Lung (tissue), 11 donors: ENCODE measurements at regions not wholly inside any gene's neighbourhood (a gene's known extent, or its start where the extent isn't known, plus 50 kb on each side); places are given as distances from the start of the nearest gene placed in this dataset.

ENCODE experiments used
- ATAC-seq: fragments of 200-7000 bp; cut with Tn5 transposase; one replicate; pipeline ENCODE4 v1.9.1; 2020; ENCODE audit warnings: moderate number of reproducible peaks; ENCODE audit not compliant: insufficient read depth, low FRiP score
- DNase-seq, 3 donors: peaks; one replicate each; pipeline ENCODE4 v3.0.0-alpha.2; 2013 to 2017
- H3K27ac ChIP-seq, 2 donors: one replicate each; pipeline ENCODE4 v1.5.1; 2013; ENCODE audit warnings: mild to moderate bottlenecking in 2 of 2, moderate library complexity in 2 of 2, control low read depth in 1 of 2, inconsistent platforms in 1 of 2, low read depth in 1 of 2, low read length in 1 of 2
- H3K27me3 ChIP-seq, 3 donors: one replicate each; pipeline ENCODE4 v1.5.1; 2013; ENCODE audit warnings: low read length in 2 of 3; ENCODE audit not compliant: control insufficient read depth in 3 of 3, insufficient read depth in 3 of 3
- H3K36me3 ChIP-seq, 4 donors: one replicate each; pipeline ENCODE4 v1.5.1; 2013; ENCODE audit warnings: low read length in 4 of 4, mild to moderate bottlenecking in 1 of 4, moderate library complexity in 1 of 4; ENCODE audit not compliant: control insufficient read depth in 4 of 4, insufficient read depth in 4 of 4
- H3K4me1 ChIP-seq, 5 donors: one replicate each; pipeline ENCODE4 v1.5.1; 2013; ENCODE audit warnings: low read length in 5 of 5, mild to moderate bottlenecking in 2 of 5, moderate library complexity in 1 of 5; ENCODE audit not compliant: control insufficient read depth in 5 of 5, insufficient read depth in 5 of 5
- H3K4me3 ChIP-seq: one replicate; pipeline ENCODE4 v1.5.1; 2013; ENCODE audit warnings: mild to moderate bottlenecking, control low read depth, moderate library complexity
- H3K9ac ChIP-seq, 2 donors: one replicate each; pipeline ENCODE4 v1.5.1; 2013; ENCODE audit warnings: low read length in 2 of 2, control low read depth in 1 of 2; ENCODE audit not compliant: insufficient read depth in 1 of 2
- H3K9me3 ChIP-seq, 4 donors: one replicate each; pipeline ENCODE4 v1.5.1; 2013; ENCODE audit warnings: low read length in 3 of 4, mild to moderate bottlenecking in 1 of 4, moderate library complexity in 1 of 4; ENCODE audit not compliant: control insufficient read depth in 4 of 4, insufficient read depth in 3 of 4
- CTCF ChIP-seq: IDR thresholded peaks from 2 replicates; pipeline ENCODE4 v1.5.1; 2012; ENCODE audit warnings: mild to moderate bottlenecking; ENCODE audit errors: control extremely low read depth, extremely low read depth
- WGBS, 2 donors: extraction: QIAGEN DNeasy Blood & Tissue Kit; methylation state at CpG; one replicate each; pipeline ENCODE4 v1.1.7; 2013; 5-methylcytosine and 5-hydroxymethylcytosine counted together
- donor health status: control.
- donor health status: control.
- donor health status: Bipolar disorder and iron deficiency.
- donor health status: healthy.
- donor health status: DM: yes; HTN: yes; CAD: no.

- H3K4me3 ChIP-seq, result no peak overlapping the region
- no peak for ATAC-seq
- DNase-seq, result no peak
Observed at GRCh38 chr4:14072506-14072905, 445.0 kb upstream of the BOD1L1 start.

GRCh38 chr4:14076776-14077175, 449.3 kb upstream of the BOD1L1 start:
- 77 to 82% methylated on average over 3 of the region's 3 CpGs for WGBS, 2 donors
- ATAC-seq, result no peak

More at GRCh38 chr4:14072506-14072905, 445.0 kb upstream of the BOD1L1 start:
- Histone ChIP-seq H3K9ac (no peak overlapping the region), H3K4me1 (peaks cover 0 to 4% (median 0%) of the 10 kb centered on the region in 5 donors), H3K27ac (no peak overlapping the region), H3K27me3 (no peaks in the 10 kb centered on the region), H3K36me3 (no peaks in the 10 kb centered on the region), H3K9me3 (peaks cover 0 to 12% (median 5%) of the 10 kb centered on the region in 4 donors)
- TF ChIP-seq CTCF, result no peak

GRCh38 chr4:14078326-14078725, 450.8 kb upstream of the BOD1L1 start:
- H3K36me3 ChIP-seq, result no peaks in the 10 kb centered on the region
- DNase-seq (no peak), ATAC-seq (no peak)
- no peak overlapping the region for H3K27ac ChIP-seq
- H3K9me3 ChIP-seq, result peaks cover 0 to 1% (median under 1%) of the 10 kb centered on the region in 4 donors
- H3K9ac ChIP-seq, result no peak overlapping the region
- H3K27me3 ChIP-seq, result no peaks in the 10 kb centered on the region
- 87 to 93% methylated on average over 3 of the region's 3 CpGs for WGBS, 2 donors
- peaks cover 0 to 8% (median 0%) of the 10 kb centered on the region in 5 donors for H3K4me1 ChIP-seq
- TF ChIP-seq CTCF, result no peak
- H3K4me3 ChIP-seq, result no peak overlapping the region

More at GRCh38 chr4:14076776-14077175, 449.3 kb upstream of the BOD1L1 start:
- no peak overlapping the region for H3K9ac ChIP-seq
- no peak for DNase-seq
- H3K36me3 ChIP-seq, result no peaks in the 10 kb centered on the region
- TF ChIP-seq CTCF, result no peak
- H3K27ac ChIP-seq, result no peak overlapping the region
- peaks cover 0 to 9% (median 5%) of the 10 kb centered on the region in 4 donors for H3K9me3 ChIP-seq
- H3K27me3 ChIP-seq, result no peaks in the 10 kb centered on the region
- no peak overlapping the region for H3K4me3 ChIP-seq
- no peaks in the 10 kb centered on the region for H3K4me1 ChIP-seq

- no peaks in the 10 kb centered on the region for H3K36me3 ChIP-seq
- H3K9me3 ChIP-seq, result peaks cover 0 to 1% (median 0%) of the 10 kb centered on the region in 4 donors
- H3K27ac ChIP-seq, result no peak overlapping the region
- no peak overlapping the region for H3K9ac ChIP-seq
- WGBS, 2 donors, result 90 to 94% methylated on average over 1 of the region's 1 CpG
- ATAC-seq (no peak), DNase-seq (no peak)
- H3K4me1 ChIP-seq, result peaks cover 0 to 8% (median 4%) of the 10 kb centered on the region in 5 donors
- no peaks in the 10 kb centered on the region for H3K27me3 ChIP-seq
- no peak overlapping the region for H3K4me3 ChIP-seq
- no peak for TF ChIP-seq CTCF
Observed at GRCh38 chr4:14079601-14080000, 452.1 kb upstream of the BOD1L1 start.
